Vagina (tissue), 2 donors: ENCODE measurements at regions not wholly inside any gene's neighbourhood (a gene's known extent, or its start where the extent isn't known, plus 50 kb on each side); places are given as distances from the start of the nearest gene placed in this dataset.

Experiments used
- POLR2A ChIP-seq, 2 donors: fragments of 450-650 bp; IDR thresholded peaks; one replicate each; pipeline ENCODE4 v1.6.1; 2017; ENCODE audit warnings: antibody characterized with exemption in 2 of 2, mild to moderate bottlenecking in 2 of 2, moderate library complexity in 2 of 2
- POLR2AphosphoS5 ChIP-seq, 2 donors: sonication (generic); formaldehyde crosslinking; IDR thresholded peaks; one replicate each; pipeline ENCODE4 v1.9.0; 2017; ENCODE audit warnings: antibody characterized with exemption in 2 of 2, mild to moderate bottlenecking in 2 of 2, low read depth in 1 of 2; ENCODE audit not compliant: insufficient read depth in 1 of 2
- TF ChIP-seq, protein P1 (sequence below), 3 experiments: fragments of 450-650 bp in 2 of 3; fragments of 200-600 bp in 1 of 3; sonication (generic) in 1 of 3; IDR thresholded peaks; one replicate each; pipeline ENCODE4 v1.5.1; 2017 to 2019; ENCODE audit warnings: antibody characterized with exemption in 3 of 3, mild to moderate bottlenecking in 2 of 3, moderate library complexity in 2 of 3

DNA sequence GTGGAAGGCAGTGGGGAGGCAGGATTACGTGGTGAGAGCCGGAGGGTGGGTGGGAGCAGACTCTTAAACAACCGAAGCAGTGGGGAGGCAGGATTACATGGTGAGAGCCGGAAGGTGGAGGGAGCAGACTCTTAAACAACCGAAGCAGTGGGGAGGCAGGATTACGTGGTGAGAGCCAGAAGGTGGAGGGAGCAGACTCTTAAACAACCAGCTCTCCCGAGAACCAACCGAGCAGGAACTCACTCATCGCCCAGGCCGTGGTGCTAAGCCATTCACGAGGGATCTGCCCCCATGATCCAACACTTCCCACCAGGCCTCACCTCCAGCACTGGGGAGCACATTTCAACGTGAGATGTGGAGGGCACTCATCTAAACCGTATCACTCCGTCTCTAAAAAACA is 87.7 kb downstream of the RTP5 start:
- TF ChIP-seq, protein P1, sequence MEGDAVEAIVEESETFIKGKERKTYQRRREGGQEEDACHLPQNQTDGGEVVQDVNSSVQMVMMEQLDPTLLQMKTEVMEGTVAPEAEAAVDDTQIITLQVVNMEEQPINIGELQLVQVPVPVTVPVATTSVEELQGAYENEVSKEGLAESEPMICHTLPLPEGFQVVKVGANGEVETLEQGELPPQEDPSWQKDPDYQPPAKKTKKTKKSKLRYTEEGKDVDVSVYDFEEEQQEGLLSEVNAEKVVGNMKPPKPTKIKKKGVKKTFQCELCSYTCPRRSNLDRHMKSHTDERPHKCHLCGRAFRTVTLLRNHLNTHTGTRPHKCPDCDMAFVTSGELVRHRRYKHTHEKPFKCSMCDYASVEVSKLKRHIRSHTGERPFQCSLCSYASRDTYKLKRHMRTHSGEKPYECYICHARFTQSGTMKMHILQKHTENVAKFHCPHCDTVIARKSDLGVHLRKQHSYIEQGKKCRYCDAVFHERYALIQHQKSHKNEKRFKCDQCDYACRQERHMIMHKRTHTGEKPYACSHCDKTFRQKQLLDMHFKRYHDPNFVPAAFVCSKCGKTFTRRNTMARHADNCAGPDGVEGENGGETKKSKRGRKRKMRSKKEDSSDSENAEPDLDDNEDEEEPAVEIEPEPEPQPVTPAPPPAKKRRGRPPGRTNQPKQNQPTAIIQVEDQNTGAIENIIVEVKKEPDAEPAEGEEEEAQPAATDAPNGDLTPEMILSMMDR (IDR thresholded peaks at IDR 0.05): no peak
- TF ChIP-seq POLR2A (IDR thresholded peaks at IDR 0.05): no peak
- no peak for TF ChIP-seq POLR2AphosphoS5 (IDR thresholded peaks at IDR 0.05; ENCODE audit: insufficient read depth in 1 of 2, low read depth in 1 of 2)
